ENCODE measurements at regions not wholly inside any gene's neighbourhood (a gene's known extent, or its start where the extent isn't known, plus 50 kb on each side); places are given as distances from the start of the nearest gene placed in this dataset.

DNA sequence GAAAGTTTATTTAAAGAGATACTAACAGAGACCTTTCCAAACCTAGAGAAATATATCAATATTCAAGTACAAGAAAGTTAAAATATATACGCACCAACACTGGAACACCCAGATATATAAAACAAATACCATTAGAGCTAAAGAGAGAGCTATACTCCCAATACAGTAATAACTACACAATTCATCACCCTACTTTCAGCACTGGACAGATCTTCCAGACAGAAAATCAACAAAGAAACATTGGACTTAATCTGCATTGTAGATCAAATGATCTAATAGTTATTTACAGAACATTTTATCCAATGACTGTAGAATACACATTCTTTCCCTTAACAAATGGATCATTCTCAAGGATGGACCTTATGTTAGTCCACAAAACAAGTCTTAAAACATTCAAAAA is 311.9 kb downstream of the METTL15 start:
- Histone ChIP-seq H3K27me3 (ENCODE audit: insufficient read depth, poor library complexity, severe bottlenecking) (no peaks in the 10 kb centered on the region), H3K4me3 (replicated peaks; ENCODE audit: insufficient read depth, low read length) (no peak overlapping the region), H3K27ac (replicated peaks) (no peak overlapping the region)
- no peak for DNase-seq (ENCODE audit: low read depth in 1 of 2, low spot score in 1 of 2)
- TF ChIP-seq, protein P1, sequence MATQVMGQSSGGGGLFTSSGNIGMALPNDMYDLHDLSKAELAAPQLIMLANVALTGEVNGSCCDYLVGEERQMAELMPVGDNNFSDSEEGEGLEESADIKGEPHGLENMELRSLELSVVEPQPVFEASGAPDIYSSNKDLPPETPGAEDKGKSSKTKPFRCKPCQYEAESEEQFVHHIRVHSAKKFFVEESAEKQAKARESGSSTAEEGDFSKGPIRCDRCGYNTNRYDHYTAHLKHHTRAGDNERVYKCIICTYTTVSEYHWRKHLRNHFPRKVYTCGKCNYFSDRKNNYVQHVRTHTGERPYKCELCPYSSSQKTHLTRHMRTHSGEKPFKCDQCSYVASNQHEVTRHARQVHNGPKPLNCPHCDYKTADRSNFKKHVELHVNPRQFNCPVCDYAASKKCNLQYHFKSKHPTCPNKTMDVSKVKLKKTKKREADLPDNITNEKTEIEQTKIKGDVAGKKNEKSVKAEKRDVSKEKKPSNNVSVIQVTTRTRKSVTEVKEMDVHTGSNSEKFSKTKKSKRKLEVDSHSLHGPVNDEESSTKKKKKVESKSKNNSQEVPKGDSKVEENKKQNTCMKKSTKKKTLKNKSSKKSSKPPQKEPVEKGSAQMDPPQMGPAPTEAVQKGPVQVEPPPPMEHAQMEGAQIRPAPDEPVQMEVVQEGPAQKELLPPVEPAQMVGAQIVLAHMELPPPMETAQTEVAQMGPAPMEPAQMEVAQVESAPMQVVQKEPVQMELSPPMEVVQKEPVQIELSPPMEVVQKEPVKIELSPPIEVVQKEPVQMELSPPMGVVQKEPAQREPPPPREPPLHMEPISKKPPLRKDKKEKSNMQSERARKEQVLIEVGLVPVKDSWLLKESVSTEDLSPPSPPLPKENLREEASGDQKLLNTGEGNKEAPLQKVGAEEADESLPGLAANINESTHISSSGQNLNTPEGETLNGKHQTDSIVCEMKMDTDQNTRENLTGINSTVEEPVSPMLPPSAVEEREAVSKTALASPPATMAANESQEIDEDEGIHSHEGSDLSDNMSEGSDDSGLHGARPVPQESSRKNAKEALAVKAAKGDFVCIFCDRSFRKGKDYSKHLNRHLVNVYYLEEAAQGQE (IDR thresholded peaks at IDR 0.05; ENCODE audit: insufficient replicate concordance, low read depth) = peak; percentile 86
- TF ChIP-seq, protein P2, sequence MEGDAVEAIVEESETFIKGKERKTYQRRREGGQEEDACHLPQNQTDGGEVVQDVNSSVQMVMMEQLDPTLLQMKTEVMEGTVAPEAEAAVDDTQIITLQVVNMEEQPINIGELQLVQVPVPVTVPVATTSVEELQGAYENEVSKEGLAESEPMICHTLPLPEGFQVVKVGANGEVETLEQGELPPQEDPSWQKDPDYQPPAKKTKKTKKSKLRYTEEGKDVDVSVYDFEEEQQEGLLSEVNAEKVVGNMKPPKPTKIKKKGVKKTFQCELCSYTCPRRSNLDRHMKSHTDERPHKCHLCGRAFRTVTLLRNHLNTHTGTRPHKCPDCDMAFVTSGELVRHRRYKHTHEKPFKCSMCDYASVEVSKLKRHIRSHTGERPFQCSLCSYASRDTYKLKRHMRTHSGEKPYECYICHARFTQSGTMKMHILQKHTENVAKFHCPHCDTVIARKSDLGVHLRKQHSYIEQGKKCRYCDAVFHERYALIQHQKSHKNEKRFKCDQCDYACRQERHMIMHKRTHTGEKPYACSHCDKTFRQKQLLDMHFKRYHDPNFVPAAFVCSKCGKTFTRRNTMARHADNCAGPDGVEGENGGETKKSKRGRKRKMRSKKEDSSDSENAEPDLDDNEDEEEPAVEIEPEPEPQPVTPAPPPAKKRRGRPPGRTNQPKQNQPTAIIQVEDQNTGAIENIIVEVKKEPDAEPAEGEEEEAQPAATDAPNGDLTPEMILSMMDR (IDR thresholded peaks at IDR 0.05; ENCODE audit: insufficient read depth, low read length) = no peak

DNA sequence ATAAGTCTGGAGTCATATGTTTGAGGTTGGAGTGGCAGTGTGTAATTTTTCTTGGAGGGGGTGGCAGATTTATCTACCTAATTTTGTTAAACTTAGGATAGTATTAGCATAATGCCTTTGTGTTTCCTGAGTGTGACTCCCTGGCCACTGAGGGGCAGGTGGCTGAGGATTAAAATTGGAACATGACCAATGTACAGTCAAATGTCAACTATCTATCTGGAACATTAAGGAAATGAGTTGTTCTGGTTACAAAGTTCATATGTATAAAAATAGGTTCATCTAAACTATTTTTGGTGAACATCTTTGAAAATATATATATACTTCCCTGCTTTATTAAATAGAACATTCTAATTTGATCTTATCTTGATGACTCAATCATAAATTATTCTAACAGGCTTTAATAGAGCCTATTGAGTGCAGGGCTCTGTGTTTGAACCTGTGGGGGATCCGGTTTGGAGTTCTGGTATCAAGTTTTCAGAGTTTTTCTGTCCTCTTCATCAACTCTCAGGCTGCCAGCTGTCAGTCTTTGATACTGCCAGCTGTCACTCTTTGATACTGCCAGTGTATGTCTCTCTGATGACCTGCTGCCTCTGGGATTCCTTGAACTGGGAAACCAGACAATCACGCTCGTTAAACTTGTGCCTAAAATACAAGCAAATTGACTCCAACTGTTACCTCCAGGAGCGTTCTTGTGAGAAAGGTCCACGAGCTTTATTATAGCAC is 309.6 kb downstream of the METTL15 start:
- TF ChIP-seq, protein P2 (IDR thresholded peaks at IDR 0.05; ENCODE audit: insufficient read depth, low read length) = no peak
- no peak for TF ChIP-seq GABPA (IDR thresholded peaks at IDR 0.05; ENCODE audit: low read depth)
- H3K27me3 ChIP-seq (ENCODE audit: insufficient read depth, poor library complexity, severe bottlenecking) = no peaks in the 10 kb centered on the region
- H3K27ac ChIP-seq (replicated peaks) = no peak overlapping the region
- no peak for DNase-seq (ENCODE audit: low read depth in 1 of 2, low spot score in 1 of 2)
- no peak overlapping the region for H3K4me3 ChIP-seq (replicated peaks; ENCODE audit: insufficient read depth, low read length)

DNA sequence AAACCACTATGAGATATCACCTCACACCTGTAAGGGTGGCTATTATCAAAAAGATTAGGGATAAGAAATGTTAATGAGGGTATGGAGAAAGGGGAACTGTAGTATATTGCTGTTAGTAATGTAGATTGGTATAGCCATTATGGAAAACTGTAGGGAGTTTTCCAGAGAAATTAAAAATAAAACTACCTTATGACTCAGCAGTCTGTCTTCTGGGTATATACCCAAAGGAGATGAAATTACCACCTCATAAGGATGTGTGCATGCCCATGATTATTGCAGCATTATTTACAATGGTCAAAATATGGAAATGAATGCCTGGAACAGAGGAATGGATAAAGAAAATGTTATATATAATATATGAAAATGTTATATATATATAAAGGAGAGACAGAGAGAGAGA is 303.8 kb downstream of the METTL15 start:
- Histone ChIP-seq H3K4me3 (replicated peaks; ENCODE audit: insufficient read depth, low read length) (no peak overlapping the region), H3K27me3 (ENCODE audit: insufficient read depth, poor library complexity, severe bottlenecking) (no peaks in the 10 kb centered on the region), H3K27ac (replicated peaks) (no peak overlapping the region)
- DNase-seq (ENCODE audit: low read depth in 1 of 2, low spot score in 1 of 2) = no peak
- no peak for TF ChIP-seq GABPA (IDR thresholded peaks at IDR 0.05; ENCODE audit: low read depth)
- TF ChIP-seq, protein P2 (IDR thresholded peaks at IDR 0.05; ENCODE audit: insufficient read depth, low read length) = no peak

DNA sequence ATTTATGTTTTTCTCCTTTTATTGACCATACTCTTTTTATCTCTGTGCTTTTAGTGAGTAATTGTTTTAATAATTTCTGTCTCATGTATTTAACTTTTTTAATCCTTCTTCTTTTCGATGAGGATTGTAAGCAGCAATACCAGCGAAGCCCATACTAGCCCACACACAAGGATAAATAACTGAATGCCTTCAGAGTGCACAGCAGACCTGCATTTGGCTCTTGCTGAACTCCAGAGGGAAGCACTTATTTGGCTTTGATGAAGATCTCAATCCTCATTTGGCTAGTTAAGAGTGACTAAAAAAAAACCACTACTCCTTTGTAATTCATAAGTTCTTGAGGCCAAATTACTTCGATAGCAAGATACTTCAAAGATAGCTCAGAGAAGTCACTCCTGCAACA is 293.3 kb downstream of the METTL15 start:
- TF ChIP-seq, protein P2 (IDR thresholded peaks at IDR 0.05; ENCODE audit: insufficient read depth, low read length) = no peak
- TF ChIP-seq, protein P1 (IDR thresholded peaks at IDR 0.05; ENCODE audit: insufficient replicate concordance, low read depth) = no peak
- TF ChIP-seq POLR2AphosphoS5 (IDR thresholded peaks at IDR 0.05; ENCODE audit: low read depth) = no peak
- no peak for TF ChIP-seq GABPA (IDR thresholded peaks at IDR 0.05; ENCODE audit: low read depth)
- no peak for TF ChIP-seq SPI1 (IDR thresholded peaks at IDR 0.05; ENCODE audit: borderline replicate concordance, low read depth)
- H3K27me3 ChIP-seq (ENCODE audit: insufficient read depth, poor library complexity, severe bottlenecking) = no peaks in the 10 kb centered on the region
- DNase-seq (ENCODE audit: low read depth in 1 of 2, low spot score in 1 of 2) = no peak

More for the DNA sequence above, 293.3 kb downstream of the METTL15 start:
- H3K27ac ChIP-seq (replicated peaks) = no peak overlapping the region
- H3K4me3 ChIP-seq (replicated peaks; ENCODE audit: insufficient read depth, low read length) = no peak overlapping the region

Data from HL-60 (cell line).